ENCODE measurements at regions not wholly inside any gene's neighbourhood (a gene's known extent, or its start where the extent isn't known, plus 50 kb on each side); places are given as distances from the start of the nearest gene placed in this dataset.
A peak's percentile ranks its signal among the peaks of the same experiment; 100 is the strongest.

DNA sequence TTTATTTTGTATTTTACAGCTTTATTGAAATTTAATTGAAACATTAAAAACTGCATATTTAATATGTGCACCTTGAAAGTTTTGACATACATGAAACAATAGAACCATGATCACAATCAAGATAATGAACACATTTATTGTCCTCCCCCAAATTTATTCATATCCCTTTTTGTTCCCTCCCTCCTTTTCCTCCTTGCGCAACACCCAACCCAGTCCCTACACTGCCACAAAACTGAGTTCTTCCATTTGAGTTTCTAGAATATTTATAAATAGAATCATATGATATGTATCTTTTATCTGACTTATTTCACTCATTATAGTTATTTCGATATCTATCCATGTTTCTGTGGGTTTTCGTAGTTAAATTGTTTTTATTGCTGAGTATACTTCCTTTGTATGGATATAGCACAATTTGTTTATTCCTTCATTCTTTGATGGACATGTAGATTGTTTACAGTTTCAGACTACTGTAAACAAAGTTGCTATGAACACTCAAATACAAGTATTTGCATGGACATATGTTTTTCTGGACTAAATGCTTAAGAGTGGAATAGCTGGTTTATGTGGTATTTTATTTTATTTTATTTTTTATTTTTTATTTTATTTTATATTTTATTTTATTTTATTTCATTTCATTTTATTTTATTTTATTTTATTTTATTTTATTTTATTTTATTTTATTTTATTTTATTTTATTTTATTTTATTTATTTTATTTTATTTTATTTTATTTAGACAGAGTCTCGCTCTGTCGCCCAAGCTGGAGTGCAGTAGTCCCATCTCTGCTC, 359.1 kb downstream of the SLC6A15 start:
- DNase-seq = no peak
- in situ Hi-C loops (cut with HindIII; ENCODE audit: low pct_ligation_motif_present, low pct_unique_long_range_greater_than_20kb, low sequenced_read_pairs) = no loop called here

DNA sequence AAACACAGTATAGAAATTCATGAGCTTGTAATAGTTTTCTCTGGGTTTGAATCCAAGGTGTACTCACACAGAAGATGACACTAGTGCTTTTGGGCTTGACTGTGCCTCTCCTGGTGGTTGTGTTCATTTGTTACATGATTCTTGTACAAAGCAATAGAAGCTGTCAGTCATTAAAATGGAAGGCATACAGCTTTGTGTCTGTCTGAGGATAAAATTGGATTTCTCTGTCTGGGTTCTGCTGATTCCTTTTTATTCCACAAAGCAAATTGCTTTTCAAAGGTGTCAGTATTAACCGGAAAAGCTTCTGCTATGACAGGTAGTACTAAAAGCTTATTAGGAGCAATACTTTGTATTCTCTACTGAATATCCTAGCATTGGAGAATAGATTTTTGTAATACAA, 361.2 kb downstream of the SLC6A15 start:
- in situ Hi-C loops (cut with HindIII; ENCODE audit: low pct_ligation_motif_present, low pct_unique_long_range_greater_than_20kb, low sequenced_read_pairs) = no loop called here
- DNase-seq = no peak

DNA sequence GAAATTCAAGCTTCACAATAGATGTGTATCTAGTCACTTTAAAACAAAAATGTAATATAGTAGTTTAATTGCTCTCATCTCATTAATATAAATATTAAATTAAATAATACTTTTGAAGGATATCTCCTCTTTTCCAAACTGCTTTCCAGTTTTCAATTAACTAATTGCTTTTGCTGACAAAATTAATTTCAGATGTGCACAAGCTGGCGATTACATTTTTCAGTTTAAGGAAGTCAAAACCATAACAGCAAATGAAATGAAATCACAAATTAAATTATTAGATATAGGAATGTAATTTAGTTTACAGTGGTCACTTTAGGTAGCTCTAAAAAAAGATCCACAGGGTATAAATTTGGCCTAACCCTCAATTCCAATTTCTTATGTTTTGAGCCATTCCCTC, 362.1 kb downstream of the SLC6A15 start:
- in situ Hi-C loops (cut with HindIII; ENCODE audit: low pct_ligation_motif_present, low pct_unique_long_range_greater_than_20kb, low sequenced_read_pairs) = no loop called here
- DNase-seq = no peak

DNA sequence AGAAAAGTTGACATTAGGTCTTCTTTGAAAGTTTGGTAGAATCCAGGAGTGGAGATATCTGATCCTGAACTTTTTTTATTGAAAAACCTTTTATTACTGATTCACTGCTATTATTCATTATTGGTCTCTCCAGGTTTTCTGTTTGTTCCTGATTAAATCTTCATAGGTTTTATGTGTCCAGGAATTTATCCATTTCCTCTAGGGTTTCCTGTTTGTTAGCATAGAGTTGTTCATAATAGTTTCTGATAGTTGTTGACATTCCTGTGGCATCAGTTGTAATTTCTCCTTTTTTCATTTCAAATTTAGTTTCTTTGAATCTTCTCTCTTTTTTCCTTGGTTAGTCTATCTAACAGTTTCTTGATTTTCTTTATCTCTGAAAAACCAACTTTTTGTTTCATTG, 370.3 kb downstream of the SLC6A15 start:
- in situ Hi-C loops (cut with HindIII; ENCODE audit: low pct_ligation_motif_present, low pct_unique_long_range_greater_than_20kb, low sequenced_read_pairs) = no loop called here
- DNase-seq = no peak

DNA sequence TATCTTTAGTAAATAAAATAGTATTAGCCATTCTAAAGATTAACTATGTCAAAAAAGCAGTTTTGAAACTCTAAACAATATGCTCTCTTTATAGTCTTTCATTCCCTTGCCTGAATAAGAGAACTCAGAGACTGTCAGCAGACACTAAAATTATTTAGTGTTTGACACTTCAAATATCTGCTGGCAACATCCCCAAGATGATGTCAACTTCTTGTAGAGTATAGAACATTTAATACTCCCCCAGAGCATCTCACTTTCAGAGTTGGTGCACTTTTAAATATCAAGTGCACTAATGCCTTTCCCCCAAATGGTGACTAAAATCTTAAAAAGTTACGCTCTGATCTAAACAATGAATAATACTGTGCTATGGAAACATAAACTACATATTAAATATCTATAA, 374.9 kb downstream of the SLC6A15 start:
- DNase-seq = no peak
- in situ Hi-C loops (cut with HindIII; ENCODE audit: low pct_ligation_motif_present, low pct_unique_long_range_greater_than_20kb, low sequenced_read_pairs) = no loop called here

DNA sequence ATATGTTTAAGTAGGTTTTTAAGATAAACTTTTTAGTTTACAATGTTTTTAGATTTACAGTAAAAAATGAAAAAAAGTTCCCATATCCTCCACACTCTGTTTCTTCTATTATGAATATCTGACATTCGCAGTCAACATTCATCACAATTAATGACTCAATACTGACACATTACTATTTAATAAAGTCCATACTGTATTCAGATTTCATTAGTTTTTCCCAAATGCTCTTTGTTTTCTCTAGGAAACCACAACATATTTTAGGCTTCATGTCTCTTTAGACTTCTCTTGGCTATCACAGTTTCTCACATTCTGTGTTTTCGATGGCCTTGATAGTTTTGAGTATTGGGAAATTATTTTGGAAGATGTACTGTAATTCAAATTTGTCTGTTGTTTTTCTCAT, 399.8 kb downstream of the SLC6A15 start:
- DNase-seq = no peak
- in situ Hi-C loops (cut with HindIII; ENCODE audit: low pct_ligation_motif_present, low pct_unique_long_range_greater_than_20kb, low sequenced_read_pairs) = no loop called here

DNA sequence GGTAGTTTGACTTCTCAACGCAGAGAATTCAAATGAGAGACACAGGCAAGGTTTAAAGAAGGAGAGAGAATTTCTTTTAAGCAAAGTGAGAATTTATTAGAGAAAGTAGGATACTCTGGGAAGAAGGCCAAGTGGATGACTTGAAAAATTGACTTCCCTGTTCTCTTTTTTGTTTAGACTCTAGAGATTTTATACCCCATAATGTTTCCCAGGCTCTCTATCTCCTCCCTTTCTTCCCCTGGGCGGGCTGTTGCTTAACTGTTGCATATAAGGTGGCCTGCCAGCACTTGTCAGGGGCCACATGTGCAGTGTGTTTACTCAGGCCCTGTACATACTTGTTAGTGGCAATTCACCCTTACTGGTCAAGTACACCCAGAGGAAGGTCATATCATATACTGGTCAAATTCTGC, 403.7 kb downstream of the SLC6A15 start:
- no peak for DNase-seq
- in situ Hi-C loops (cut with HindIII; ENCODE audit: low pct_ligation_motif_present, low pct_unique_long_range_greater_than_20kb, low sequenced_read_pairs) = no loop called here

DNA sequence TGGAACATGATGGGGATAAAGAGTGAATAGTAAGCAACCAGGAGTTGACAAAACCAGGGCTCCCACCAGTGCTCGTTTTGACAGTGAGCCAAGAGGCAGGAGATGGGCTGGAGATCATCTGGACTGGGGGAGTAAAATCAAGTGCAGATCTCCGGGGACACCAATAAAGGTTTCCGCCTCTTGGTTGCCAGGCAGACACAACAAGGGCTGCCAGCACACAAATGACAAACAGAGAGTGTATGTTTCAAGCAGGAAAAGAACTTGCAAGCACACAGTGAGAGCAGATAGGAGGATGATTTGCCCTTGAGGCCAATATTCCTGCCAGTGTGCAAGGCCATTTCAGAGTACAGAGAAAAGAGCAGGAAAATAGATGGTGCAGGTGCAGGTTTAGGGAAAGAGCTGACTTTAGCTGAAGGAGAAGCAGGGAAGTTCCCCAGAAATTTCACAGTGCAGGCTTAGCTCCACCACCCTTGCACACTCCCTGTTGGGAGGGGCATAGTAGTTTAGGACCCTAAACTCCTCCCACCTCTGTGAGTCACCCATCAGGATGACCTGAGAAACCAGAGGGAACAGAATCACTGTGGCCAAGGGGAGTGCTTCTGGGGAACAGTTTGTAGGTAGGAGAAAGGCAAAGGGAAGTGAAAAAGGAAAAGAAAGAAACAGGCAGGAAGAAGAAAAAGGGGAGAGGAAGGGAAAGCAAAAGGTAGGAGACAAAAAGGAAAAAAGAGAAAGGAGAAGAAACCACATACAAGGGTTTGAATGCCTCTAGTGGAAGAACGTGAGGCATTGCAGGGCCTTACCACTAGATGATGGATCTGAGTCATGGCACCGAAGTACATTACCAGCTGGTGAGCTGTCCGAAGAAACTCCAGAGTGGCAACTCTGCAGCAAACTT, 404.4 kb downstream of the SLC6A15 start:
- in situ Hi-C loops (cut with HindIII; ENCODE audit: low pct_ligation_motif_present, low pct_unique_long_range_greater_than_20kb, low sequenced_read_pairs) = no loop called here
- peak; percentile 92 for DNase-seq

DNA sequence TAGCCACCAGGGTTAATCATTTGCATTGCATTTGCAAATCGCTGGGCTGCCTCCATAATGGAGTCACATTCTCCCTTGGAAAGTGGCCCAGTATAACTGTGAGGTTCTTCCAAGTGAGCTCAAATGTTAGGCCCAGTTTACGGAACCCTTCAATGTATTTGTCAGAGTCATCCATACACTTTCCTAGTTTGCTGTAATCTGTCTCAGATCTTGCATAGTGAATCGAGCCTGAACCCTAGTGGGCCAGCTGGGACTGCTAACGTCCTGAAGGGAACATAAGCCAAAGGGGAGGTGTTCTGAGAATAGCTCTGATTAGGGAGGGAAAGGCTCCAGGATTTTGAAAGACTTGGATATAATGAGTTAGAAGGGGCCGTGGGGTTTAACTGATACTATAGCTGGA, 406.3 kb downstream of the SLC6A15 start:
- in situ Hi-C loops (cut with HindIII; ENCODE audit: low pct_ligation_motif_present, low pct_unique_long_range_greater_than_20kb, low sequenced_read_pairs) = no loop called here
- DNase-seq = no peak

DNA sequence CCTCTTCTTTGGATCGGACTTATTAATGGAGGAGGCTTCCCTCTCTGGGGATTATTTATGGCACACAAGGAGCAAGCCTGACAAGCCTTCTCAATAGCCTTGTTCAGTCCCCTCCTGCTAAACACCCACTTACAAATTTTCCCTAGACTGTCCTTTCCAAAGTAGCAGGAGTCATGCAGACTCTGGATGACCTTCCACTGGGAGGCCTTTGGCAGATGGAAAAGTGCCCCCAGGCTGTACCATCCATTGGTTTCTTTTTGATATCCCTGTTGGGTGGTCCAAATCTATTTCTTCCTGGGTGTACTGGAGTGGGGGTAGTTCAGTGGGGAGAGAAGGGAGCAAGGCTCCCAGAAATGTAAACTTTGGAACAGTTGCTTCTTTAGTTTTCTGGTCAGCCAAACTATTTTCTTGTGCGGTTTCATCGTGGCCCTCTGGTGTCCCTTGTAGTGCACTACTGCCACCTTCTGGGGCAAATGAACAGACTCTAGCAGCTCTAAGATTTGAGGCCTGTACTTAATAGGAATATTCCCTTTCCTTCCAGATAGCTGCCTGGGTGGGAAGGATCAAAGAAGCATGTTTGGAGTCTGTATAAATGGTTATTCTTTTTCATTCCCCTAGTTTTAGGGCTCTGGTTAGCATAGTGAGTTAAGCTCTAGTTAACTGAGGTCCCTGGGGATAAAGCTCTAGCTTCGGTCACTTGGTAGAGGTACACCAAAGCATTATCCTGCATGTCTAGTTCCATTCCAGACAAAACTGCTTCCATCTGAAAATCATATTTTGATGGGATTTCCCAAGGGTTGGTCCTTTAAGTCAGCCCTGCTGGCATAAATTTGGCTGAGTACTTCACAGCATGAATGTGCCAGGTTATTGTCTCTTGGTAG, 409.5 kb downstream of the SLC6A15 start:
- peak; percentile 73 for DNase-seq
- in situ Hi-C loops (cut with HindIII; ENCODE audit: low pct_ligation_motif_present, low pct_unique_long_range_greater_than_20kb, low sequenced_read_pairs) = no loop called here

DNA sequence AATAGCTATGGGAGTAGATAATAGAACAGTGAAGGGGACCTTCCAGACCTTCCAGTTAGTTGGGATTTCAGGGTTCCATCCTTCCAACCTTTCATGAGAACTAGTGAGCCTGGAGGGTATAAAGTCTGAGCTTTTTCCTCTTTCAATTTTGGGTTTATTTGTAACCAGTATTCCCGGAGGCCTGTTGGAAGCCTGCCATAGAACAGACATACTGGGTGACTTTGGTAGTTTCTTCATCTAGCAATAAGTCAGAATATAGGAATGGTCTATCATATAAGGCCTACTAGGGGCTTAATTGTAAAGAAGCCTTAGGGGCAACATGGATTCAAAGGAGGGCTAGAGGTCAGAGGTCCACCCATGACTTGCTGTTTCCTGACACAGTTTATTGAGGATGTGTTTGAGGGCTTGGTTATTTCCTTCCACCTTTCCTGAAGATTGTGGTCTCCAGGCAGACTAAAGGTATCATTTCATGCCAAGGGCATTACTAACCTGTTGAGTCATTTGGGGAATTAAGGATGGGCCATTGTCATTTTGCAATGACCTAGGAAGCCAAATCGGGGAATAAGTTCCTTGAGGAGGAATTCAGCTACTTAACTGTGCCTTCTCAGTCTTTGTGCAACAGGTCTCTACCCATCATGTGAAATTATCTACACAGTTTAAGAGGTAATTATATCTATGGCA, 410.3 kb downstream of the SLC6A15 start:
- no peak for DNase-seq
- in situ Hi-C loops (cut with HindIII; ENCODE audit: low pct_ligation_motif_present, low pct_unique_long_range_greater_than_20kb, low sequenced_read_pairs) = no loop called here

DNA sequence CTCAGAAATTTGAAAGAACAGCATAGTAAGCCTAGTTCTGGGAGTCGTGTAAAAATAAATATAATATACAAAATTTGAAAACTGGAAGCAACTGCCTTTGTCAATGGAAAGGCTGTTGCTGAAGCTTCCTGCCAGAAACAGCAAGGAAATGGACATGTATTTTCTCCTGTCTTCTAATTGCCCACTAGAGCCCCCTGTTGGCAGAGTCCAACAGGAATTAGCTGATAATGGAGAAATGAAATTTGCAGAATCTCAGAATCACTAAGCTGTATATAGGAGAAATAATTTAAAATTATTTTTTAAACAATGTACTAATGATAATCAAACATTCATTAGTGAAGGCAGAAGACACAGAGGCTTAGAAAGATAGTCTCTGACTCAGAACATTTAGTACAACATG, 414.8 kb downstream of the SLC6A15 start:
- in situ Hi-C loops (cut with HindIII; ENCODE audit: low pct_ligation_motif_present, low pct_unique_long_range_greater_than_20kb, low sequenced_read_pairs) = no loop called here
- peak; percentile 54 for DNase-seq

DNA sequence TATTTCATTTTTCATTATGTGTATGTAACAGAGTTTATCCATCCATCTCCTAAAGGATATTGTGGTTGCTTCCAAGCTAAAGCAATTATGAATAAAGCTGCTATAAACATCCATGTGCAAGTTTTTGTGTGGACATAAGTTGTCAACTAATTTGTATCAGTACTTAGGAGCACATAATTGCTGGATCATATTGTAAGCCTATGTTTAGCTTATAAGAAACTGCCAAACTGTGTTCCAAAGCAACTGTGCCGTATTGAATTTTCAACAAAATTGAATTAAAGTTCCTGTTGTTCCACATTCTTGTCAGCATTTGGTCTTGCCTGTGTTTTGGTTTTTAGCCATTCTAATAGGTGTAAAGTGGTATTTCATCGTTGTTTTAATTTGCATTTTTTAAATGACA, 416.9 kb downstream of the SLC6A15 start:
- DNase-seq = no peak
- in situ Hi-C loops (cut with HindIII; ENCODE audit: low pct_ligation_motif_present, low pct_unique_long_range_greater_than_20kb, low sequenced_read_pairs) = no loop called here

DNA sequence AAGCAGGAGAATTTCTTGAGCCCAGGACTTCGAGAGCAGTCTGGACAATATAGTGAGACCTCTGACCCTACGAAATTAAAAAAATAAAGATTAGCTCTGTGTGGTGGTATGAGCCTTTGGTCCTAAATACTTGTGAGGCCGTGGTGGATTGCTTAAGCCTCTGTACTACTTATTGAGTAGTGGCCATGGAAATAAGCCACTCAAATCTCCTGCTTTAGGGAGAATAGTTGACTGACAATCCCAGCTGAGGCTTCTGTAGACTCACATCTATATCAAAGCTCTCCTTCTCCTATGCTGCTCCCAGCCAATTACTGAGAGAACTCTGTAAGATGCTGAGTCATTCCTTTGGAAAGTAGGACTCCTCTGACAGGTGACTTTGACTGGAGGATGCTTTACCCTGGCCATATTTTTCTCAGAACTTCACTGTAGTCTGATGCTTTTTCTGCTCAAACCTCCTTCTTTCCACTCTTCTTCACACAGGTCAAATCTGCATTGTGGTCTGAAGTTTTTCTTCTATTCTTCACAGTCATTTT, 420.2 kb downstream of the SLC6A15 start:
- no peak for DNase-seq
- in situ Hi-C loops (cut with HindIII; ENCODE audit: low pct_ligation_motif_present, low pct_unique_long_range_greater_than_20kb, low sequenced_read_pairs) = no loop called here

DNA sequence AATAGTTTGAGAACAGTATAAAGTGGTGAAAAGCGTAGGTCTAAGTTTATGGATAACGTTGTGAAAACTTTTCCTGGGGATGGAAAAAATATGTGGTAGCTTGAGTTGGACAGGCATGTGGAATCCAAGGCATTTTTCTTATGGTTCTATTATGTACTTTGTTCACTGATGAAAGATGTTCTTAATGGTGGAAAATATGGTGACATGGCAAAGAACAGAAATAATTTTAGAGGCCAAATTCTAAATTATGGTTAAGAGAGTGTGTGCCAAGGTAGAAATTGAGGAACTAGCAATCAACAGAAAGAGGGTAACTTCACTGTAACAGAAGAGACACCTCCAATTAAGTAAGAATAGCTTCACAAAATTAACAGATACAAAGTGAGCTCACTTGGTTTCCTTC, 427.8 kb downstream of the SLC6A15 start:
- DNase-seq = no peak
- in situ Hi-C loops (cut with HindIII; ENCODE audit: low pct_ligation_motif_present, low pct_unique_long_range_greater_than_20kb, low sequenced_read_pairs) = no loop called here

DNA sequence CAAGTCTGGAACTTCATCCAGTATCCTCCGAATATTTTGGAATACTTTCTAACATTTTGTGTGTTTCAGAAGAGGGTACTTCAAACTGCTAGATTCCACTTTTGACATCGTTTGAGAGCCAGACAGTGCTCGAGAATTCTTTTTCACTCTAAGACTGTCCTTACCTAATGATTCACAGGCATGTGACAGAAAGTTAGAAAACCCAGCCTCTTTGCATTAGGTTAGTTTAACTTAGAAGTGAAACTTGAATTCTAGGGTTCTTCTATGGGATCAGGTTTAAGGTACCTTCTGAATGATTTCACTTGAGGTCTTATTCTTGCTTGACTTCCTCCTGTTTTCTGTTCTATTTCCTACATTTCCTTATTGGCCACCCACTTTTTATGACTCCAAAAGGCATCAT, 431.8 kb downstream of the SLC6A15 start:
- in situ Hi-C loops (cut with HindIII; ENCODE audit: low pct_ligation_motif_present, low pct_unique_long_range_greater_than_20kb, low sequenced_read_pairs) = no loop called here
- DNase-seq = no peak

DNA sequence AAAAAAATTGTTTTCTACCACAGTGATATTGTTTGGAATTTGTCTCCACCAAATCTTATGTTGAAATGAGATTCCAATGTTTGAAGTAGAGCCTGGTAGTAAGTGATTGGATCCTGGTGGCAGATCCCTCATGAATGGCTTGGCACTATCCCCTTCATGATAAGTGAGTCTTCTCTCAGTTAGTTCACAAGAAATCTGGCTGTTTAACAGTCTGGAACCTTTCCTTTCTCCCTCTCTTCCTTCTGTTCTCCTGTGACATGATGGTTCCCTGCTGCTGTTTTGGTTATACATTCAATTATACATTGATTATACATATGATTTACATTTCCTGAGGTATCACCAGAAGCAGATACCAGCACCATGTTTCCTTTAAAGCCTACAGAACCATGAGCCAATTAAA, 442.2 kb downstream of the SLC6A15 start:
- in situ Hi-C loops (cut with HindIII; ENCODE audit: low pct_ligation_motif_present, low pct_unique_long_range_greater_than_20kb, low sequenced_read_pairs) = no loop called here

DNA sequence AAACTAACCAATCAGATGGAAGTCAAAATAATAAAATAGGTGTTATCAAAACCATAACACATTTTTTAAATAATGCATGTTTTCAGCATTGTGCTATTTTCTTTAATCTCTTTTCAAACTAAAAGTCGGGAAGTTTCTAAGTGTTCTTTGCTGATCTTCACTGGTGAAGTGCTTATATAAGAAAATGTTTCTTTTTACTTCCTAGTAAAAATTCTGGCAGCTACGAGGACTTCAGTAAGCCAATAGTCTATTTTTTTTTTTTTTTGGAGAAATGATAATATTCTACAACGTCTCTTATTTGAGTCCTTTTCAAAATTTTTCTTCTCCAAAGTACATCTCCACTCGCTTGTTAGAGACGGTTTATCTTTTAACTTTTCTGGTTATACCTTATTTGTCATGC, 448.0 kb downstream of the SLC6A15 start:
- in situ Hi-C loops (cut with HindIII; ENCODE audit: low pct_ligation_motif_present, low pct_unique_long_range_greater_than_20kb, low sequenced_read_pairs) = no loop called here
- DNase-seq = no peak

More for the DNA sequence above, 442.2 kb downstream of the SLC6A15 start:
- no peak for DNase-seq
